ENCODE measurements at regions not wholly inside any gene's neighbourhood (a gene's known extent, or its start where the extent isn't known, plus 50 kb on each side); places are given as distances from the start of the nearest gene placed in this dataset.
"Not testable (repeated sequence)": the region's sequence is repeated elsewhere in the genome, so short reads cannot be mapped to it uniquely, and the experiment has no call there.

GRCh38 chr16:52050418-52050817, 496.5 kb downstream of the TOX3 start:
- DNase-seq, result peak; percentile 70

DNA sequence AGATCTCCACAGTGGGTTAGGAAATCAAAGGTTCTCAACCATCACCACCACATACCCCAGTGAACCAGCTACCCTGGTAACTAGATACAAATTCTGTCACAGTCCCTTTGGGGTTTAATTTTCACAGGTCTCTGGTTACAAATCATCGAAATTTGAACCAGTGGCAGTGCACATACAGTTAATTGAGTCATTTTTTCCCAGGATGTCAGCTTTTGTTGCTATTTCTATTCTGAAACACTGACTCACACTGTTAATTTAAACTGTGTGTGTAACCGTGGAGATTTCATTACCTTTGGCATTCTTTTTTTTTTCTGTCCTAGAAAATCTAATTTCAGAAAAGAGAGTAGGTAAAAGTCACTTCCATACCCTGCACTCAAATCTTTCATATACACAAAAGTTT, 511.5 kb downstream of the TOX3 start:
- DNase-seq, result no peak

DNA sequence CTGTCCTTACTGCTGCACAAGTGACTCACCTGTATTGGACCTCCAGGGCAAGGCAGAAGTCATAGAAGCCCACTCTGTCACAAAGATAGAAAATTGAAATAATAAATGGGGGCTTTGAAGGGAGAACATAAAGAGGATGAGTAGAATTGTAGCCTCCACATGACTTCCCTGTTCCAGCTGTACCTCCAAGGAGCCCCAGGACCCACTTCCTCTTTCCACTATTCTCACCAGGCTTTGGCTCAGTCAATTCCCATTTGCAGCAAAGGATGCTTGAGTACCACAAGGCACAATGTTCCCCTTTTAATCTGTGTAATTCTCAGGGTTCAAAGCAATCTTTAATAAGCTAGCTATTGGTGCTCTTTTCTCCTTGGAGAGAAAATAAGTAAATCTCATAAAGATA, 512.1 kb downstream of the TOX3 start:
- DNase-seq, result no peak

GRCh38 chr16:52033992-52034391, 513.0 kb downstream of the TOX3 start:
- DNase-seq, result no peak

- no peak for DNase-seq
Observed at GRCh38 chr16:52022980-52023379, 524.0 kb downstream of the TOX3 start.

DNA sequence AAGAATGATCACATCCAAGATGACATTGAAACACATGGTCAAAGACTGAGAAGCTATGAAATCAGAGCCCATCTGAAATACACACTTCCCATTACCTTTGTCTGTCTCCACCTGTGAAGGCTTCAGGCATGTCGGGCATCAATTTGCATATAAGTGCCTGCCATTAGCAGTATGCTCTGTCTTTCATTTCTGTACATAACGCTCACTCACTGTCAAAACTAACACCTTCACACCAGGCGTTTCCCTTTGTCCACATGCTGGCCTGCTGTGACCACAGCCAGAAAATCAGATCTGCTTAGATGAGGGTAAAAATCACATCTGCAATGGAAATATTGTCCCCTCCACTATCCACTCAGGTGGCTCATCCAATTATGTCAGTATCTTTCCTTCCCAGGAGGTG, 524.8 kb downstream of the TOX3 start:
- no peak for DNase-seq

GRCh38 chr16:52016387-52016786, 530.6 kb downstream of the TOX3 start:
- DNase-seq, result no peak

GRCh38 chr16:52005551-52005950, 541.4 kb downstream of the TOX3 start:
- no peak for DNase-seq

GRCh38 chr16:52004343-52004742, 542.6 kb downstream of the TOX3 start:
- no peak for DNase-seq

DNA sequence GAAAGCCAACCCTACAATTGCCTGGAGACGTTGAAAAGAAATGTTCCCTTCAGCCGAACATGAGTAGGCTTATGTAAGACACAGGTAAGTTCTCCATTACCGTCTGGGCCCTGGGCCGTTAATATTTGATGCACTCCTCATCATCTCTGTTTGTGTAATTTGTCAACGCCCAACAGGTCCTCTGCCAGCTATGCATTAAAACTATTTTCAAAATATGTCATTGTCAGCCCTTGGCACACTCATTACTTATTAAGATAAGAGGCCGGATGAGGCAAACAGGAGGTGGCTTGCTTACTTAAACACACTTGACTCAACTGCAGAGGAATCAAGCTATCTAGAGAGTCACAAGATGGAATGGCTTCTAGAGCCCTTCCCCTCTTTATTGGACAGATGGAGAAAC, 544.9 kb downstream of the TOX3 start:
- DNase-seq, result no peak

DNA sequence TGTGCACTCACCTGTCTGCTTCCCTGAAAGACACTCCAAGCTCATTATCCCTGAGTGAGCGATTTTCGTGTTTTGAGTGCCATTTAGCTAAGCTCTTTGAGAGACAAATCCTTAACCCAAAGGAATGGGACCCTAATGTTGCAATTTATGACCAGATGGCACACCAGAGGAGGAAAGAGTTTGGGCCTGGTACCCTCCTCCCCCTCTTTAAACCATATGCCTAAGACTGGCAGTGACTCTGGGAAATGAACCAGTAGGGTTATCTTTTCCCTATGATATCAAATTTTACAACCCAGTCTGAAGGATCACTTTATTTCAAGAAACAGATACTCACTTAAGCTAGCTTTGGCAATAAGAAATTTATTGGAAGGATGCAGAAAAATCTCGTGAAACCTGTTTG, 550.4 kb downstream of the TOX3 start:
- DNase-seq, result no peak

DNA sequence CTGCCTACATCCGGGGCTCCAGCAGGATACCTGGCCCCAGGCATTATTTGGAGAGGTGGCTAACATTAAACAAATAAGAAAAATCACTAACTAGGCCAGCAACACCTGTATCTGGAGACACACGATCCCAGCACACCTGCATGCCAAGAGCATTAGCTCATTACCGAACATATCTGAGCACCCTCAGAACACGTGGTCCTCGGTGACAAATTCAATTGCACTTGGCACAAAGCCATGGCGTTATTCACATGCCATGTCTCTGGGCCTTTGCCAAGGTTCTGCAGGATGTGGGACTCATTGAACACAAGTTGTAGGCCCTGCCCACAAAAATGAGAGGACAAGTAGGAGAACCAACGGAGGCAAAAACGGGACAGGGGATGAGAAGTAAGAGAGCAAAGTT, 552.3 kb downstream of the TOX3 start:
- no peak for DNase-seq

DNA sequence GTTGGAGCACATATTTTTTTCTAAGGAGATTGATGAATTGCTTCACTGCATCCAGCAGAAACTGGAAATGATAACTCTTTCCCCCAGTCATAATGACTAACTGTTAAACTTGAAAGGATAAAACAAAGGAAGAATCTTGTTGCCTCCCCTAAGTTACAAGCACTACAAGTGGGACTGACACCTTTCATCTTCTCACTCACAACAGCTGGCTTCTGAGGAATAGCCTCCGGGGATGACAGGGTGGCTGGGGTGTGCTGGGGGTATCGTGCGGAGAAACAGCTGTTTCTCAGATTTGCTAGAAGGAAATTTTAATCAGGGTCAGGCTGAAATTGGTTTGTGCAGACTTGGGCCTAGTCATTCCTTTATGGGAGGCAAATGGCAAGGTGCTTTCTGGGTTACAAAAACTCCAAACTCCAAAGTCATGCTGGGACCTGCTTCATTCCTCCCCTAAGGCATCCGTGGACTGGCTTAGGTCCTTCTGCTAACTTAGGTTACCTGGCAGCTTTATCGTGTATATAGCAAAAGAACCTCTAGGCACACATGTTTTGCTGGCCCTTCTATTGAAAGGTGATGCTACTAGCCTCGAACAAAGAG, 557.2 kb downstream of the TOX3 start:
- no peak for DNase-seq

DNA sequence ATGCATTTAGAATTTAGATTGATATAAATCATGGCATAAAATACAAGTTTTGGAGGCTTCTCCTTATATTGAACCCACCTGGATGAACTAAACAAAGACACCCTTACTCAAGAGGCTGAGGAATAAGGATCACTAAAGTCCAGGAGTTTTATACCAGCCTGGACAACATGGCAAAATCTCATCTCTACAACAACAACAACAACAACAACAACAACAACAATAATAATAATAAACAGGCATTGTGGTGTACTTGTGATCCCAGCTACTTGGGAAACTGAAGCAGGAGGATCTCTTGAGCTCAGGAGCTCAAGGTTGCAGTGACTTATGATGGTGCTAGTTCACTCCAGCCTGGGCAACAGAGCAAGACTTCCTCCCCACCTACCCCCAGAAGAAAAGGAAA, 558.0 kb downstream of the TOX3 start:
- no peak for DNase-seq

DNA sequence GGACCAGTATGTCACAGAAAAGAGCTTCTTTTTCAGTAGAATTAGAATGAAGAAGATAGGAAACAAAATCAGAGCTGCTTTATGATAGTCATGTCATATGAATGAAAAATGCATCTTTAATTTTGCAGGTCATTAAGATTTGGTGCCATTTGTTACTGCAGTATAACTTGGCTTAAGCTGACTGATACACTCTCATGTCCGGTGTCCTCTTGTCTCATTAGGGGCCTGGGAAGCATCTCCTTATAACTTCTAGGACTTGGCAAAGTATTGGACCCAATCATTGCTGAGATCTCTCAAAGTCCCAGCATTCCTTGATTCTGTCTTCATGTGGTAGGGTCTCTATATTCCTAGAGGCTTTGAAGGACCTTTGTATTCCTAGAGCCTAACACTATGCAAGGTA, 559.4 kb downstream of the TOX3 start:
- DNase-seq, result no peak

- no peak for DNase-seq
Observed at GRCh38 chr16:51986717-51987116, 560.2 kb downstream of the TOX3 start.

- DNase-seq, result no peak
Observed at GRCh38 chr16:51986301-51986700, 560.6 kb downstream of the TOX3 start.

- no peak for DNase-seq
Observed at GRCh38 chr16:51985126-51985525, 561.8 kb downstream of the TOX3 start.

DNA sequence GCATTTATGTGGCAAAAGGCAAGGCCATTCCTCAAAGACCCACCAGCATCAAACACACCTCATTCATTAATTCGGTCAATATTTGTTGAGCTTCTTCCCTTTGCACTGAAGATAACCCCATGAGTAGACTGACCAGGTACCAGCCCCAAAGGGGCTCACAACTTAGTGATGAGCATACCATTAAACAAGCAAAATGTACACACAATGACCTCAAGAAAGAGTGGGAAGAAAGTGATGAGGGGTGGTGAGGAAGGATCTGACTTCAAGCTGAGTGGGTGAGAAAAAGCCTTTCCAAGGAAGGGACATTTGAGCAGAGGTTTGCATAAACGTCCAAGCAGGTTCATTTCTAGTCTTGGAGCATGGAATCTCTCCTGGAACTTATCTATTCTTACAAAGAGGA, 562.5 kb downstream of the TOX3 start:
- DNase-seq, result no peak

DNA sequence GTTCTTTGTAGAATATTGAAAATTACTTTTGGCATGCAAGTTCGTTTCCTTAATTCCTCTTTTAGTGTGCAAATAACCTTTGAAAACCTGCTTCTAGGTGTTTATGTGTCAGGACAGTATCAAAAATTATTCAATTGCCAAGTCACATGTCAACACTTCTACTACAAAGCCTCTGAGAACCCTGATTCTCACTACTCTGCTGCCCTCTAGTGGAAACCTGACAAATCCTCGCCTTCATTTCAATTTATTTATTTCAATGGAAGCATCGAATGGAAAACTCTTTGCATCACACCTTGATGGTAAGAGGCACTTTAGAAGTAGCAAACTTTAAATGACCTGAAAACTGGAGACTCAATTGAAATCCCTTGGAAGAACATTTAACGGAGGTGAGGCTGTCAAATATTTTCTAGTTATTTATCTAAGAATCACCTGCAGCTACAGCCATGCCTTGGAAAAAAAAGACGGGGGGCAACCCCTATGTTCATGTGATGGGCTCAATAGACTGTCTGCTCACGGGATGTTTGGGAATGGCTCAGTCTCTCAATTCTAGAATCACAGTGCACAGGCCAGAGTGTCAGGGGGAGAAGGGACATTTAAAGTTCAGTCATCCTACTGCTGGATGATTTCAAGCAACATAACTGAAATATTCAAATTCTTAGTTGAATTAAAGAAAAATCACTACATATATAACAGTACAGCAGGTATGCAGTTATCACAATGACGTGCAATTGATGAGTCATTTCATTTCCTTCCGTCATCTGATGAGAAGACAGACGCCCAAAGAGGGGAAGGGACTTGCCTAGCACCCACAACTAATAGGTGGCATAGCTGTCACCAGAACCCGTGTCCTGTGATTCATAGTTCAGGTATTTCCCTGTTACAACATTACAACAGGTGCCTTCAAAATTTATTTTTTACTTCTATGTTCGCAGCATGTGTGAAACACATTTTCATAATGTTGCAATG, 563.9 kb downstream of the TOX3 start:
- peak; percentile 63 for DNase-seq

DNA sequence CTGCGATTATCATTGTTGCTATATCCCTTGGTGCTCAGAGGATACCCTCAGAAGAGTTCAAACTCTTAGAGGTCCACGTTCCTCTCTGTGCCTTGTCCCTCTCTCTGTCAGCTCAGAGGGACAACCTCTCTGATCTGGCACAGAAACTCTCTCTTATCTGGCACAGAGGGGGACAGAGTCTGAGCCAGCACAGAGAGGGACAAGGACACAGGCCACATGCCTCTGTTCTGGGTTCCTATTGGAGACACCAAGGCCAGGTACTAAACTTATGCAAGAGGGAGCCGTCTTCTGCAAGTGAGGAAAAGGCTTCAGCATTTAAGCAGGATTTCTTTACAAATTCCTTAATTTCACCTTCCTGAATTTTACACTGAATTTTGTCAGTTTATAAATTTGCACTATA, 565.2 kb downstream of the TOX3 start:
- DNase-seq, result no peak

- not testable (repeated sequence) for DNase-seq
Observed at GRCh38 chr16:51977506-51977905, 569.4 kb downstream of the TOX3 start.

DNA sequence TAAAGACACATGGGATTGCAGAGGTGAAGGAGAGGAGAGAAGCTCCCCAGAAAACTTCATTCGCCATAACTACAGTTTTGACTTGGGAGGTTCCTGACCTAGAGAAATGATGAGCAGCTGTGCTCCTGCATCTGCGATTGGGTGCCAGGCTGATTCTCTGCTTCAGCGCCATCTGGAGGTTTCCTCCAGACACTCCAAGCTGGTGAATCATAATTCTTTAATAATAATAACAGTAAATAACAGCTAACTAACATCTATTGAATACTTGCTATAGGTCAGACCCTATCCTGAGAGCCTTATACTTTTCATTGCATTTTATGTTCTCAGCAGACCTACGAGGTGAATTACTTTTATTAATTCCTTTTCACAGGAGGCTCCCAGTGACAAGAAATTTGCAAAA, 575.8 kb downstream of the TOX3 start:
- peak; percentile 0 for DNase-seq

DNA sequence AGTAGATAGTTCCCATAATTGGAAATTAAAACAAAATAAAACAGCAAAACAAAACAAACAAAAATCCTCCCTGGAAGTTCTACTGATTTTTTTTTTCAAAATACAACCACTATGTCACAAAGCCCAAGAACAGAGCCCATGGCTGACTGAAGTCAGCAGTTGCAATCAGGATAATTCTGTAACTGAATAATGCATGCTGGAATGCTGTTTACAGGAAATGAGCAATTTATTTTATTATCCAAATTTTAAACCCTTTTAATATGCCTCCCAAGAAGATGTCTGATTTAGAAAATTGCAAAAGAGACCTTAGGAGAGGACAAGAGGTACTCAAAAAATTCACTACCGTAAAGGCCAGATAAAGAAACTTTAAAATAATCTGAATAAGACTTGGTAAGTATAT, 578.2 kb downstream of the TOX3 start:
- no peak for DNase-seq

DNA sequence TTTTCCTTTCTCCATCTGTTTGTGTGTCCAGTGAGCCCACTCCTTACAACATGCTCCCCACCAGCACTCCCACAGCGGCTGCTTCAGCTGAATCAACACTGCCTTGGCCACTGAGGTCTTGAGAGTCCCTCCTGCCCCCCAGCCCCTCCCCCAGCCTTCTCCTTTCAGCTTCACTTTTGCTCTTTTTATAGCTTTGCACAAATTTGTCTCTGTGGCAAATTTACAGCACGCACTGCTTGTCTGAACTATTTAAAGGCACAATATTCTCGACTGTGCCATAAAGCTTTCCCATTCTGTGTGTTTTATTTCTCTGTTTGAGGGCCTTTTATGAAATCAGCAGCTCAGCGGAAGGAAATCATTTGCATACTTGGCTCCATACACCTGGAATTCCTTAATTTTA, 579.3 kb downstream of the TOX3 start:
- no peak for DNase-seq
